GM18499 (cell line): ENCODE measurements at regions not wholly inside any gene's neighbourhood (a gene's known extent, or its start where the extent isn't known, plus 50 kb on each side); places are given as distances from the start of the nearest gene placed in this dataset.
A peak's percentile ranks its signal among the peaks of the same experiment; 100 is the strongest.
"Not testable (repeated sequence)": the region's sequence is repeated elsewhere in the genome, so short reads cannot be mapped to it uniquely, and the experiment has no call there.

Experiments used
- ATAC-seq: cut with Tn5 transposase; IDR thresholded peaks from one replicate; pipeline ENCODE4 v1.9.1; 2021; ENCODE audit warnings: moderate number of reproducible peaks; ENCODE audit not compliant: insufficient read depth, unreplicated experiment

GRCh38 chr1:221237587-221237986 is 358.3 kb downstream of the HLX start:
- no peak for ATAC-seq

- no peak for ATAC-seq
Measured at GRCh38 chr1:221239181-221239580, 359.9 kb downstream of the HLX start.

DNA sequence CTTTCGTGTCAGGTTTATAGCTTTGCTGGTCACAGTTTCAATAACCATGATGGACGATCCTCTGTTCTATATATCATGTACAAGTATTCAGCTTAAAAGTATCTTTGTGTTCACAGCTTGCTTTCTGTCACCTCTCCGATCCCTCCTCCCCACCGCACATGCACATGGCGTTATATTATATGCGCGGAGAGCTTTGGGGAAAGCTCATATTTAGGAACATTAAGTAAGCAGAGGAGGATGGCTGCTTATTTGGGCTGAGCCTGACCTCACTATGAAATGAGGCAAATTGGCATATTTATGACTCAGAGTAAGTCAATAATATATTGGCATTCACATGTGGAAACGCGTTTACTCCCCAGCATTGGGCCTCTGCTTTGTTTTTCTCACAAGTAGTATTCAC is 360.5 kb downstream of the HLX start:
- no peak for ATAC-seq

GRCh38 chr1:221240690-221241089 is 361.4 kb downstream of the HLX start:
- ATAC-seq: no peak

DNA sequence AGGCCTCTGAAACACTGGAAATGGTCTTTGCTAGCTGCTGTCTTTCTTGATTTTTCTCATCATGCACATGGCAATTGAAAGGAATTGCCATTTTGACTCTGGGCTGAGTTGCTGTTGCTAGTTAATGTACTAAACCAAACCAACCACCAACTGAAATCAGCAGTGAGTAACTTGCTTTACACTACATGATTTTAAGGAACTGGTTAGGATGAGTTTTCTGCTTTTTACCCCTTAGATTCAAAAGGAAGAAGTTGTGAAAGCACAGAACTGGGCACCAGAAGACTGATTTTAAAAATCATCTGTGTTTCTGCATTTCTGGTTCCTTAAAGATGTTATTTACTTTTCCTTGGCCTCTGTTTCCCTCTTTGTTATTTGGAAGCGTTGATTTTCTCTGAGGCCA is 361.9 kb downstream of the HLX start:
- ATAC-seq: no peak

DNA sequence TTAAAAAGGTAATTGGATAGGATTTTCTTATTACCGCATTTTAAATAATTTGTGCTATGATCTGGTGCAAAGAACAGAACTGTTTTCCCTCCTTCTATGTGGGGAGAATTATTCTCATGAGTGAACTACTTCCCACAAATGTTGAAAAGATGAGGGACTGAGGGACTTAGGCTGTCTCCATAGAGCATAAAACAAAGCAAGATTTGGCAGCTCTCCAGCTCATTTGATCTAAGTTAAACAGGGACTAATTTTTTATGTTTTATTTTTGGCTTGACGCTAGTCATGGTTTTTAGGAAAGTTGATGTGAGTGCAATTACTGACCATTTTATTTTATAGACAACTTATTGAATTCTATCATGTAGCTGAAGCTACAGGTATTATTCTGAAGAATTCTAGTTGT is 362.3 kb downstream of the HLX start:
- no peak for ATAC-seq

GRCh38 chr1:221246067-221246466 is 366.8 kb downstream of the HLX start:
- ATAC-seq: no peak

DNA sequence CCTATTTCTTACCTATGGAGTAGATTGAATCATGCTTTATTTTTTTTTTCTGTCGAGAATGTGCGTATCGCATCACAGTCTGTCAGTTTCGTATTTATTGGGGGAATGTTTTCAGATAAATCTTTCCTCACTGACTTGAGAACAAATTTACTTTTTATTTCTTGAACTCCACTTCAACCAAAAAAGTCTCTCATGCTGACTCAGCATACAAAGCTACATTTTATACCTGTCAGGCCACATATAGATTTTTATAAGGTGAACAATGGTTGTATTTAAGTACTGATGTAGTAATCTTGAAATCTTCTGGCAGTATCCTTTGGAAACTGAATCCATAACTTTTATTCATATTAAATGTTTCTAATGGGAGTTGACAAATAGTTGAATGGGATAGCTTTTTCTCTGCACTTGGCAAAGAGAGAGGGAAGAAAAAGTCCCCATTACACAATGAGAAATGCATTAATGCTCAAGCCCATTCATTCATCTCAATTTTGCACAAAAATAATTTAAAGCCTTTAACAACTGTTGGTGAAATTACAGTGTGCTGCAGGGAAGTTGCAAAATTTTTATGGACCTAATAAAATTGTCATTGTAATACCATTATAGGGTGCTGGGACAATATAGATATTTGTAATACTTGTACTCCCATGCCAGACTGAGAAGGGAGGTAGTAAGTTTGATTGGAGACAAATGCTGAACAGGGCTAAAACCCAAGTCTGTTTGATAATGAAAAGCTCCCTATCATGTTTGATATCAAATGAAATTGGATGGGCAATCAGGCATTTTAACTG is 367.6 kb downstream of the HLX start:
- no peak for ATAC-seq

- no peak for ATAC-seq
Measured at GRCh38 chr1:221251580-221251979, 372.3 kb downstream of the HLX start.

DNA sequence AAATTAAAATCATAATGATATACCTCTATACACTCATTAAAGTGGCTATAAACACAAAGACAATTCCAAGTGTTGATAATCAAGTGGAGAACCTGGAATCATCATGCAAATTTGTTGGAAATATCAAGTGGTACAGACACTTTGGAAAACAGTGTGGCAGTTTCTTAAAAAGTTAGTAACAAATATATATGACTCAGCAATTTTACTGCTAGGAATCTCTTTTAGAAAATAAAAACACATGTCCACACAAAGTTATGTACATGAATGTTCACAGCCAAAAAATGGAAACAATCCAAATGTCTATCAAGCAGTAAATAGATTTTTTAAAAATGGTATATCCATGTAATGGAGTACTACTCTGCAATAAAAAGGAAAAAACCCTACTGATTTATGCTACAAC is 375.6 kb downstream of the HLX start:
- no peak for ATAC-seq

DNA sequence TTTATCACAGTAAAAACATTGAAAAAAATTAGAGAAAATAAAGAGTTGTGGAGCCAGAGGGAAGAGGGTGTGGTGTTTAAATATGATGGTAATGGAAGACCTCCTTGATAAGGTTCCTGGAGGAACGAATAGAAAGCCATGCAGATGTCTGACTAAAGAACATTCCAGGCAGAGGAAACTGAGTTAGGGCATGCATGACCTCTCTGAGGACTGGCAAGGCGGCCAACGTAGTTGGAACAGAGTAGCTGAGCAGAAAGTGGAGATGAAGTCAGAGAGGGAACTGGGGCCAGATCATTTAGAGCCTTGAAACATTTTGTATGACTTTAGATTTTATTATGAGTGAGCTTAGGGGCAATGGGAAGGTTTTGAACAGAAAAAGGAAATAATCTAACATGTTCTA is 377.5 kb downstream of the HLX start:
- no peak for ATAC-seq

DNA sequence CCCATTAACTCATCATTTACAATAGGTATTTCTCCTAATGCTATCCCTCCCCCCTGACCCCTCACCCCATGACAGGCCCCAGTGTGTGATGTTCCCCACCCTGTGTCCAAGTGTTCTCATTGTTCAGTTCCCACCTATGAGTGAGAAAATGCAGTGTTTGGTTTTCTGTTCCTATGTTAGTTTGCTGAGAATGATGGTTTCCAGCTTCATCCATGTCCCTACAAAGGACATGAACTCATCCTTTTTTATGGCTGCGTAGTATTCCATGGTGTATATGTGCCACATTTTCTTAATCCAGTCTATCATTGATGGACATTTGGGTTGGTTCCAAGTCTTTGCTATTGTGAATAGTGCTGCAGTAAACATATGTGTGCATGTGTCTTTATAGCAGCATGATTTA is 378.3 kb downstream of the HLX start:
- not testable (repeated sequence) for ATAC-seq

DNA sequence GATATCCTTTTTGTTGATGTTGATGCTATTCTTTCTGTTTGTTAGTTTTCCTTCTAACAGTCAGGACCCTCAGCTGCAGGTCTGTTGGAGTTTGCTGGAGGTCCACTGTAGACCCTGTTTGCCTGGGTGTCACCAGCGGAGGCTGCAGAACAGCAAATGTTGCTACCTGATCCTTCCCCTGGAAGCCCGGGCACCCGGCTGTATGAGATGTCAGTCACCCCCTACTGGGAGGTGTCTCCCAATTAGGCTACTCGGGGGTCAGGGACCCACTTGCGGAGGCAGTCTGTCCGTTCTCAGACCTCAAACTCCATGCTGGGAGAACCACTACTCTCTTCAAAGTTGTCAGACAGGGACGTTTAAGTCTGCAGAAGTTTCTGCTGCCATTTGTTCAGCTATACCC is 383.4 kb downstream of the HLX start:
- not testable (repeated sequence) for ATAC-seq

- peak; percentile 94 for ATAC-seq
Measured at GRCh38 chr1:221263831-221264767, 384.9 kb downstream of the HLX start.

GRCh38 chr1:221264848-221265247 is 385.6 kb downstream of the HLX start:
- ATAC-seq: no peak

GRCh38 chr1:221268295-221268694 is 389.1 kb downstream of the HLX start:
- no peak for ATAC-seq

- ATAC-seq: no peak
Measured at GRCh38 chr1:221271701-221272100, 392.5 kb downstream of the HLX start.

- no peak for ATAC-seq
Measured at GRCh38 chr1:221272940-221273339, 393.7 kb downstream of the HLX start.

- ATAC-seq: no peak
Measured at GRCh38 chr1:221274373-221274772, 395.1 kb downstream of the HLX start.

DNA sequence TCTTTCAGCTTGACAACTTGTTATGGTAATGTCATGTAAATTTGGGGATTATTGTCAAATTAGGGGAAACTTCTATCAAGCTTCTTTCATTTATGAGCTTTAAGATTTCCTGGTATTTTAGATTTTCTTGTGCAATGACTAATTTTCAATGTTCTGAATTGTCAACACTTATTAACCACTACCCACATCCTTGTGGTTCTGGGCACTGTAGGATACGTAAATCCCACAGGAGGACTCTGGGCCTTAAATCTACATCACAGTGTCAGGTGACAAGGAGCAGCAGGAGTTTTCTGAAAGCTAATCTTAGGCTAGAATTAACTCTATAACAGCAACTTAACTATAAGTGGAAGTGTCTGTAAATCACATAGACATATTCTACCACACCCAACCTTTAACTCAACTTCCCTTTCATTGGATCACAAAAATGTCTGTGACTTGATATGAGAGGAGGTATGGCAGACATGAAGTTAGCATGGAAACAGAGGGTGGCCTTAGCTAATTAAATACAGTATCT is 397.7 kb downstream of the HLX start:
- ATAC-seq: no peak

- no peak for ATAC-seq
Measured at GRCh38 chr1:221279146-221279545, 399.9 kb downstream of the HLX start.
